Karpas-422 (cell line): ENCODE measurements at regions not wholly inside any gene's neighbourhood (a gene's known extent, or its start where the extent isn't known, plus 50 kb on each side); places are given as distances from the start of the nearest gene placed in this dataset.

Experiments used
- DNase-seq: peaks from one replicate; pipeline ENCODE4 v3.0.0-alpha.2; 2015
- H2AFZ ChIP-seq: fragments of 200-600 bp; sonication (generic); 2 replicates; pipeline ENCODE4 v1.6.1; 2014; ENCODE audit warnings: antibody characterized with exemption, low read length, mixed read lengths
- H3K27ac ChIP-seq: fragments of 200-600 bp; sonication (generic); 2 replicates; pipeline ENCODE4 v1.5.1; 2014; ENCODE audit warnings: mild to moderate bottlenecking, low read length, moderate library complexity
- H3K27me3 ChIP-seq: fragments of 200-600 bp; sonication (generic); 2 replicates; pipeline ENCODE4 v1.6.1; 2014; ENCODE audit warnings: low read length, mixed read lengths
- H3K36me3 ChIP-seq: fragments of 200-600 bp; sonication (generic); 2 replicates; pipeline ENCODE4 v1.6.1; 2014; ENCODE audit warnings: low read length, mixed read lengths; ENCODE audit not compliant: insufficient read depth
- H3K4me1 ChIP-seq: fragments of 200-600 bp; sonication (generic); 2 replicates; pipeline ENCODE4 v1.6.1; 2014; ENCODE audit warnings: mild to moderate bottlenecking, low read length, mixed read lengths
- H3K4me2 ChIP-seq: fragments of 200-600 bp; sonication (generic); 2 replicates; pipeline ENCODE4 v1.6.1; 2014; ENCODE audit warnings: low read length, low read depth, mild to moderate bottlenecking; ENCODE audit not compliant: poor library complexity, severe bottlenecking
- H3K4me3 ChIP-seq: fragments of 200-600 bp; sonication (generic); 2 replicates; pipeline ENCODE4 v1.5.1; 2014; ENCODE audit warnings: mild to moderate bottlenecking, antibody characterized with exemption, low read length, mixed read lengths
- H3K79me2 ChIP-seq: fragments of 200-600 bp; sonication (generic); 2 replicates; pipeline ENCODE4 v1.6.1; 2014; ENCODE audit warnings: mild to moderate bottlenecking, low read length, mixed read lengths
- H3K9ac ChIP-seq: fragments of 200-600 bp; sonication (generic); 2 replicates; pipeline ENCODE4 v1.6.0; 2014; ENCODE audit warnings: low read length
- H3K9me2 ChIP-seq: fragments of 200-600 bp; sonication (generic), shearing (Covaris generic); replicated peaks from 2 replicates; pipeline ENCODE4 v1.6.0; 2014; ENCODE audit warnings: mild to moderate bottlenecking, low read length, moderate library complexity; ENCODE audit not compliant: insufficient read depth
- H3K9me3 ChIP-seq: fragments of 300-700, 200-600 bp; sonication (generic); 2 replicates; pipeline ENCODE4 v1.6.1; 2014; ENCODE audit warnings: low read length, mixed read lengths
- H4K20me1 ChIP-seq: fragments of 200-600 bp; sonication (generic); 2 replicates; pipeline ENCODE4 v1.6.1; 2014; ENCODE audit warnings: mild to moderate bottlenecking, antibody characterized with exemption, low read length, low read depth; ENCODE audit not compliant: insufficient read depth

- Histone ChIP-seq H3K4me3 (no peak overlapping the region), H3K4me1 (no peaks in the 10 kb centered on the region), H3K27me3 (no peaks in the 10 kb centered on the region), H3K9me3 (peaks cover 20% of the 10 kb centered on the region), H2AFZ (no peak overlapping the region), H3K9me2 (no peaks in the 10 kb centered on the region), H4K20me1 (no peaks in the 10 kb centered on the region), H3K4me2 (no peak overlapping the region), H3K9ac (no peak overlapping the region), H3K79me2 (no peaks in the 10 kb centered on the region), H3K27ac (no peak overlapping the region), H3K36me3 (no peaks in the 10 kb centered on the region)
- DNase-seq = no peak
Observed at GRCh38 chr2:35538796-35539195, 816.8 kb upstream of the CRIM1 start.

- Histone ChIP-seq H3K36me3 (no peaks in the 10 kb centered on the region), H3K27ac (no peak overlapping the region), H3K9ac (no peak overlapping the region), H3K4me3 (no peak overlapping the region), H3K79me2 (no peaks in the 10 kb centered on the region), H2AFZ (no peak overlapping the region), H3K27me3 (no peaks in the 10 kb centered on the region), H3K4me1 (no peaks in the 10 kb centered on the region), H4K20me1 (no peaks in the 10 kb centered on the region), H3K4me2 (no peak overlapping the region), H3K9me2 (no peaks in the 10 kb centered on the region), H3K9me3 (peaks cover 20% of the 10 kb centered on the region)
- DNase-seq = no peak
Observed at GRCh38 chr2:35530615-35531135, 824.9 kb upstream of the CRIM1 start.

DNA sequence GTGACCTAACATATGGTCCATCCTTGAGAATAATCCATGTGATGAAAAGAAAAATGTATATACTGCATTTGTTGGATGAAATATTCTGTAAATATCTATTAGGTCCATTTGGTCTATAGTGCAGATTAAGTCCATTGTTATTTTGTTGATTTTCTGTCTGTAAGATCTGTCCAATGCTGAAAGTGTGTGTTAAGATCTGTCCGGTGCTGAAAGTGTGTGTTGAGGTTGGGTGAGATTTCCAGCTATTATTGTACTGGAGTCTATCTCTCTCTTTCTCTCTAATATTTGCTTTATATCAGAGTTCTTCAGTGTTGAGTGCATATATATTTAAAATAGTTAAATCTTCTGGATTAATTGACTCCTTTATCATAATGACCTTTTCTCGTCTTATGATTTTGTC, 828.8 kb upstream of the CRIM1 start:
- DNase-seq = no peak
- Histone ChIP-seq H3K9me2 (no peaks in the 10 kb centered on the region), H3K27ac (no peak overlapping the region), H3K9ac (no peak overlapping the region), H3K9me3 (peaks cover 12% of the 10 kb centered on the region), H3K4me3 (no peak overlapping the region), H4K20me1 (no peaks in the 10 kb centered on the region), H3K27me3 (no peaks in the 10 kb centered on the region), H3K79me2 (no peaks in the 10 kb centered on the region), H3K4me2 (no peak overlapping the region), H3K36me3 (no peaks in the 10 kb centered on the region), H2AFZ (no peak overlapping the region), H3K4me1 (no peaks in the 10 kb centered on the region)

DNA sequence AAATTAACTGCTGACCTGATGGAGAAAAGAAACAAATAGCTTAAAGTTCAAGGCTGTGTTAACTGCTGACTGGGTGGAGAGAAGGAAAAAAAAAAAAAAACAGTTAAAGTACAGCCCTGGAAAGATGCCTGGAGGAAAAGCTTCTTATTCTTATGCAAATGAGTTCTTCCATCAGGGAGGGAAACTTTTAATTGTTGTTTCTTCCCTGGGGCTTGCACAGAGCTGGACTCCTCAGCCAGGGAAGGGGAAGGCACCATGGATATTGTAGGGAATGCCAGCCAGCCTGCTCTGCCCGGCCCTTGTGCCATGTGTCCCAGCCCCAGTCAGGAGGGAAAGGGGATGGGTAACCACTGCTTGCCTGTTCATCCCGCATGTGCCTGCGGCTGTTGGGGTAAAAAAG, 833.1 kb upstream of the CRIM1 start:
- H3K9ac ChIP-seq = no peak overlapping the region
- H3K27me3 ChIP-seq = no peaks in the 10 kb centered on the region
- no peak for DNase-seq
- H3K79me2 ChIP-seq = no peaks in the 10 kb centered on the region
- H3K4me3 ChIP-seq = no peak overlapping the region
- no peaks in the 10 kb centered on the region for H4K20me1 ChIP-seq
- H3K4me2 ChIP-seq = no peak overlapping the region
- H3K36me3 ChIP-seq = no peaks in the 10 kb centered on the region
- H3K27ac ChIP-seq = no peak overlapping the region
- no peaks in the 10 kb centered on the region for H3K4me1 ChIP-seq
- H3K9me3 ChIP-seq = peaks cover 5% of the 10 kb centered on the region
- H3K9me2 ChIP-seq = no peaks in the 10 kb centered on the region
- H2AFZ ChIP-seq = no peak overlapping the region

GRCh38 chr2:35510636-35511035, 844.9 kb upstream of the CRIM1 start:
- Histone ChIP-seq H3K4me1 (no peaks in the 10 kb centered on the region), H3K4me3 (no peak overlapping the region), H3K4me2 (no peak overlapping the region), H3K36me3 (no peaks in the 10 kb centered on the region), H3K9ac (no peak overlapping the region), H3K27me3 (no peaks in the 10 kb centered on the region), H4K20me1 (no peaks in the 10 kb centered on the region), H2AFZ (no peak overlapping the region), H3K79me2 (no peaks in the 10 kb centered on the region), H3K27ac (no peak overlapping the region), H3K9me3 (peaks cover 2% of the 10 kb centered on the region; the same call in 1 of the 2 replicates), H3K9me2 (no peaks in the 10 kb centered on the region)
- DNase-seq = no peak

DNA sequence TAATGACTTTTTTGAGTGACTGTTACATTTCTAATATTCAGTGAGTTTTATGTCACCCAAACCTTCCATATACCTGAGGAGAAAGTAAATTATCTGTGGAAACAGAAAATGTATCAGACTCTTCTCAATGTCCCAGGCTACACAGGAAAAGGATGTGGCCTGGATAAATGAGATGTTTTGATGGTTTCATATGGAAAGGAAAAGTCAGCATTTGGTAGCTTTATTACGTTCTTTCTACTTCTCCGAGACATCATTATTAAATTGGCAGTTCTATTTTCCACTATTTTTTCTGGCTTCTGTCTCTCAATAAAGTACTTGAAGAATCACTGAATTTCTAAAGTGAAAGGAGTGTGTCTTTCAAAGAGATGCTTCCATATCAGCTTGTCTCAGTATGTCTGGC, 847.0 kb upstream of the CRIM1 start:
- no peaks in the 10 kb centered on the region for H3K4me1 ChIP-seq
- no peak overlapping the region for H3K4me3 ChIP-seq

GRCh38 chr2:35504419-35504818, 851.2 kb upstream of the CRIM1 start:
- H3K9me3 ChIP-seq = peaks cover 10% of the 10 kb centered on the region; the same call in 1 of the 2 replicates
- H3K9ac ChIP-seq = no peak overlapping the region
- H3K79me2 ChIP-seq = no peaks in the 10 kb centered on the region
- H2AFZ ChIP-seq = no peak overlapping the region
- H3K27me3 ChIP-seq = no peaks in the 10 kb centered on the region
- no peak overlapping the region for H3K27ac ChIP-seq
- H3K4me3 ChIP-seq = no peak overlapping the region
- no peaks in the 10 kb centered on the region for H3K4me1 ChIP-seq
- no peaks in the 10 kb centered on the region for H3K9me2 ChIP-seq
- no peak for DNase-seq
- no peaks in the 10 kb centered on the region for H3K36me3 ChIP-seq
- H3K4me2 ChIP-seq = no peak overlapping the region
- H4K20me1 ChIP-seq = no peaks in the 10 kb centered on the region

More for the DNA sequence above, 847.0 kb upstream of the CRIM1 start:
- no peak overlapping the region for H3K4me2 ChIP-seq
- H4K20me1 ChIP-seq = no peaks in the 10 kb centered on the region
- no peak for DNase-seq
- H3K9me3 ChIP-seq = peaks cover 8% of the 10 kb centered on the region; the same call in 1 of the 2 replicates
- no peaks in the 10 kb centered on the region for H3K36me3 ChIP-seq
- no peaks in the 10 kb centered on the region for H3K79me2 ChIP-seq
- H2AFZ ChIP-seq = no peak overlapping the region
- no peak overlapping the region for H3K27ac ChIP-seq
- no peaks in the 10 kb centered on the region for H3K27me3 ChIP-seq
- no peak overlapping the region for H3K9ac ChIP-seq
- no peaks in the 10 kb centered on the region for H3K9me2 ChIP-seq

DNA sequence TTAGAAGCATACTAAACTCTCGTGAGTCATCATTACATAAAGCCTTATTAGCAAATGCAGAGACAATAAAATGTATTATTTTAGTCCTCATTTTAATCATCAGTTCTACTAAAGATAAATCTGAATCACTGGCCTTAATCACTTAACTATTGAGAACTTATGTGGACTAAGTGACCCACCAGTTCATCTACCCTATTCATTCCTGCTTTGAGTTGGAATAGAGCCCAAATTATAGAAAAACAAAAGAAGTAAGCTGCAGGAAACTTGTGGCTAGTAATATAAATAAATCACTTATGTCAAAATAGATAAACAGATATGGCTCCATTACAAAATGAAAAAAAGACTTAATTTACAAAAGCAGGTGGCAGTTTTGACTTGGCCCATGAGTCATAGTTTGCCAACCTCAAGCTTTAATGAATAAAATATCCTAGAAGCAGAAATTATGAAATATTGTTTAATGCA, 851.8 kb upstream of the CRIM1 start:
- peaks cover 10% of the 10 kb centered on the region; the same call in 1 of the 2 replicates for H3K9me3 ChIP-seq
- H3K27me3 ChIP-seq = no peaks in the 10 kb centered on the region
- H3K36me3 ChIP-seq = no peaks in the 10 kb centered on the region
- no peaks in the 10 kb centered on the region for H3K4me1 ChIP-seq
- no peaks in the 10 kb centered on the region for H3K79me2 ChIP-seq
- no peak overlapping the region for H3K4me3 ChIP-seq
- no peaks in the 10 kb centered on the region for H3K9me2 ChIP-seq
- DNase-seq = no peak
- H3K27ac ChIP-seq = no peak overlapping the region
- no peak overlapping the region for H3K9ac ChIP-seq
- H2AFZ ChIP-seq = no peak overlapping the region
- H3K4me2 ChIP-seq = no peak overlapping the region
- H4K20me1 ChIP-seq = no peaks in the 10 kb centered on the region
